SK-N-SH (cell line): ENCODE measurements at regions not wholly inside any gene's neighbourhood (a gene's known extent, or its start where the extent isn't known, plus 50 kb on each side); places are given as distances from the start of the nearest gene placed in this dataset.

Experiments used
- CTCF ChIP-seq: fragments of 200-600 bp; sonication (generic); IDR thresholded peaks from 2 replicates; pipeline ENCODE4 v1.6.1; 2017; ENCODE audit warnings: antibody characterized with exemption, mild to moderate bottlenecking, moderate library complexity
- MXI1 ChIP-seq: IDR thresholded peaks from 2 replicates; pipeline ENCODE4 v1.6.1; 2012; ENCODE audit warnings: mild to moderate bottlenecking, low read depth, low read length, improper control_type of control experiment
- RFX5 ChIP-seq: IDR thresholded peaks from 2 replicates; pipeline ENCODE4 v1.6.1; 2012; ENCODE audit warnings: mild to moderate bottlenecking, improper control_type of control experiment, low read length

- TF ChIP-seq CTCF (no peak), MXI1 (no peak), RFX5 (no peak)
Observed at GRCh38 chr9:135286961-135287360, 192.6 kb upstream of the PPP1R26 start.
